ENCODE measurements at regions not wholly inside any gene's neighbourhood (a gene's known extent, or its start where the extent isn't known, plus 50 kb on each side); places are given as distances from the start of the nearest gene placed in this dataset.
"Not testable (repeated sequence)": the region's sequence is repeated elsewhere in the genome, so short reads cannot be mapped to it uniquely, and the experiment has no call there.

GRCh38 chr6:11450037-11450436 lies 87.5 kb upstream of the TMEM170B start:
- no peak for FAIRE-seq

DNA sequence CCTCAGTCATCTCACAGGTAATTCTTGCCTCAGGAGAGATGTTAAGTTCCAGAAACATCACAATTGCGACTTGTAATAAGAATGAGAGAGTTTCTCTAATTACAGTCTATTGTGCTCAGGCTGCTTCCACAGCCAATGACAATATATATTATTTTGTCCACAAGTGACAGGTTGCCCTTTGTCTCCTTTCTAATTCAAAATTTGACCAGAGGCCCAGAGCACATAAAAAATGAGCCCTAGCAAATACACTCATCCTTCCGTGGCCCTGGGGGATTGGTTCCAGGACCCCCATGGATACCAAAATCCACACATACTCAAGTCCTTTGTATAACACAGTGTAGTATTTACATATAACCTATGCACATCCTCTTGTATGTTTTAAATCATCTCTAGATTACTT lies 88.1 kb upstream of the TMEM170B start:
- no peak for FAIRE-seq

DNA sequence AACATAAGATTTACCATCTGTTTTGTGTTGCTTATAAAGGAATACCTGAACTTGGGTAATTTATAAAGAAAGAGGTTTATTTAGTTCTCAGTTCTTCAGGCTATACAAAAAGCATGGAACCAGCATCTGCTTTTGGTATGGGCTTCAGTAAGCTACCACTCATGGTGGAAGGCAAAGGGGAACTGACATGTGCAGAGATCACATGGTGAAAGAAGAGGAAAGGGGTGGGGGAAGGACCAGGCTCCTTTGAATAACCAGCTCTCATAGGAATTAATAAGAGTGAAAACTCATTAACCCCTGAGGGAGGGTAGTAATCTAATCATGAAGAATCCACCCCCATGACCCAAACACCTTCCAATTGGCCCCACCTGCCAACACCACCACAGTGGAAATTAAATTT lies 89.5 kb upstream of the TMEM170B start:
- FAIRE-seq, result no peak

GRCh38 chr6:11447265-11447664 lies 90.3 kb upstream of the TMEM170B start:
- FAIRE-seq, result no peak

DNA sequence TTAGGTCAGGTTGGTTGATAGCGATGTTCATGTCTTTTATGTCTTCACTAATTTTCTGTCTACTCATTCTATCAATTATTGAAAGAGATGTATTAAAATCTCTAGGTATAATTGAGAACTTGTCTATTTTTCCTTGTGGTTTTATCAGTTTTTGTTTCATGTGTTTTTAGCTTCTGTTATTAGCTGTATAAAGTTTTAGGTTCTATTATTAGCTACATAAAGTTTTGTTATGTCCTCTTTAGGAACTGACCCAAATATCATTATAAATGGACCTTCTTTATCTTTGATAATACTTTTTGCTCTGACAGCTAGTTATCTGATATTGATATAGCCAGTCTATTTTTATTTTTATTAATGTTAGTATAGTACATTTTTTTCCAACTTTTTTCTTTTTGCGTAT lies 92.4 kb upstream of the TMEM170B start:
- FAIRE-seq, result peak; percentile 49

DNA sequence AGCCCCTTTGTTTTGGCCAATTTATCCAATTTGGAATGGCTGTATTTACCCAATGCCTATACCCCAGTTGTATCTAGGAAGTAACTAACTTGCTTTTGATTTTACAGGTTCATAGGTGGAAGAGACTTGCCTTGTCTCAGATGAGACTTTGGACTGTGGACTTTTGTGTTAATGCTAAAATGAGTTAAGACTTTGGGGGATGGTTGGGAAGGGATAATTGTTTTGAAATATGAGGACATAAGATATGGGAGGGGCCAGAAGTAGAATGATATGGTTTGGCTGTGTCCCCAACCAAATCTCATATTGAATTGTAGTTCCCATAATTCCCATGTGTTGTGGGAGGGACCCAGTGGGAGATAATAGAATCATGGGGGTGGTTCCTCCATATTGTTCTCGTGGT lies 94.4 kb upstream of the TMEM170B start:
- FAIRE-seq, result not testable (repeated sequence)

GRCh38 chr6:11442495-11442894 lies 95.1 kb upstream of the TMEM170B start:
- no peak for FAIRE-seq

GRCh38 chr6:11439876-11440275 lies 97.7 kb upstream of the TMEM170B start:
- FAIRE-seq, result no peak

GRCh38 chr6:11439017-11439420 lies 98.5 kb upstream of the TMEM170B start:
- FAIRE-seq, result no peak

GRCh38 chr6:11437824-11438459 lies 99.6 kb upstream of the TMEM170B start:
- no peak for FAIRE-seq

- no peak for FAIRE-seq
These were observed 100.9 kb upstream of the TMEM170B start for GRCh38 chr6:11436508-11437096.

GRCh38 chr6:11434565-11435326 lies 102.8 kb upstream of the TMEM170B start:
- FAIRE-seq, result no peak

DNA sequence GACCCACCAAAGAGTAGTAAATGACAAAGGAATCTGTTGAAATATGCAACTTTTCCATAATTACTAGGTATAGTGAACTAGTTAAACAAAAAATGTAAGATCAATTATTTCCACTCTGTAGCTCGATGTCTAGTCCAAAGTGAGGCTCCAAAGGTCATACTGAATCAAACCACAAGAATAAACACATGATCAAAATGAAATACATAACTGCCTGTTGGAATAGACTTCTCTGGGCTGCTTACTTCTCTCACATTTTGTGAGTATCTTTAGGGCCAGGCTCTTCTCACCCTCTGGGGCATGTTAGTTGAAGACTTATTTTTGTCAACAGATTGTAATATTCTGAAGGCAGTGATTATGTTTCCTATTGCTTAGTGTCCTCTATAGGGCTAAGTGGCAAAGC lies 103.7 kb upstream of the TMEM170B start:
- no peak for FAIRE-seq

GRCh38 chr6:11432713-11433450 lies 104.7 kb upstream of the TMEM170B start:
- FAIRE-seq, result no peak

- FAIRE-seq, result no peak
These were observed 105.5 kb upstream of the TMEM170B start for GRCh38 chr6:11432091-11432490.

- FAIRE-seq, result no peak
These were observed 106.1 kb upstream of the TMEM170B start for GRCh38 chr6:11431455-11431937.

DNA sequence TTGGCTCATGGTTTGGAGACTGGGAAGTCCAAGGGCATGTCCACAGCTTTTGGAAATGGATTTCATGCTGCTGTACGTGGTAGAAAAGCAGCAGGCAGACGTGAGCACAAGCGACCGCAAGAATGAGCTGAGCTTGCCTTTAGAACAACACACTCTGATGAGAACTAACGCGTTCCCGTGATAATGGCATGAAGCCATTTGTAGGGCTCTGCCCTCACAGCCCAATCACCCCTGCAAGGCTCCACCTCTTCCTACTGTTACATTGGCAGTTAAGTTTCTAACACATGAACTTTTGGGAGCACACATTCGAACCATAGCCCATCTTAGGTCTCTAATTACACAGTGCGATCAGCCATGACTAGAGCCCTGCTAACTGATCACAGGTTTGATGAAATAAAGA lies 107.5 kb upstream of the TMEM170B start:
- no peak for FAIRE-seq

DNA sequence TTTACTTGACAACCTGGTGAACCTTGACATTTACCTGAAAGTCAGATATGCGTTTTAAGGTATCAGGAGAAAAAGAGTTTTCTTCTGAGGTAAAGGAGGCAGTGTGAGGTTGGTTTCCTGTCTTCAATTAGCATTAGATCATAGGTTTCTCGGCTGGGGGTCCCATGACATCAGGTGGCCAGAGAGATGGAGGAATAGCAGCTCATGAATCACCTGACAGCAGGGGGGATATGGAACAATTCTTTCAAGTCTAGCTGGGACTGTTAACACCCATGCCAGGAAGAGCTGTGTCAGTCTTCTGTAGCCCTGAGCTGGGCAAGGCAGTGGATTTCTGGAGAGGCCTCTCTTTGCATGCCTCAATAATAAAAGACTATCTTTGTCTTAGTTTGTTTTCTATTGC lies 108.0 kb upstream of the TMEM170B start:
- FAIRE-seq, result no peak

DNA sequence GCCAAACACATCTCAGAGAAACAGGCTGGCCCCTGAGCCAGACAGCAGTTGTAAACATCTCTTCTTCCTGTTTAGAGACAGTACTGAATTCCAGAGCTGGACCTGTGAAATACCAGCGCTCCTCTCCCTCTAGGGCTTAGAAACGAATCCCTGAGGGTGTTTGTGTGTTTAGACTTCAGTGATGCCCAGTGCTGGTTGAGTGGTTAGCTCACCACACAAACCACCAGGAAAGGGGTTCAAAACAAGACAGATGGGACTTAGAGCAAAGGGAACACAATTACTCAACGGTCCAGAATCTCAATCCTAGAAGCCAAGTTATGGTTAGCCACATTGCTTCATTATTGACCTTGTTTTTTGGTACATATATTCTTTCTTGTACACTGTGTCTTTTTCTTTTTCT lies 108.7 kb upstream of the TMEM170B start:
- FAIRE-seq, result no peak

- FAIRE-seq, result no peak
These were observed 109.2 kb upstream of the TMEM170B start for GRCh38 chr6:11428371-11428770.

DNA sequence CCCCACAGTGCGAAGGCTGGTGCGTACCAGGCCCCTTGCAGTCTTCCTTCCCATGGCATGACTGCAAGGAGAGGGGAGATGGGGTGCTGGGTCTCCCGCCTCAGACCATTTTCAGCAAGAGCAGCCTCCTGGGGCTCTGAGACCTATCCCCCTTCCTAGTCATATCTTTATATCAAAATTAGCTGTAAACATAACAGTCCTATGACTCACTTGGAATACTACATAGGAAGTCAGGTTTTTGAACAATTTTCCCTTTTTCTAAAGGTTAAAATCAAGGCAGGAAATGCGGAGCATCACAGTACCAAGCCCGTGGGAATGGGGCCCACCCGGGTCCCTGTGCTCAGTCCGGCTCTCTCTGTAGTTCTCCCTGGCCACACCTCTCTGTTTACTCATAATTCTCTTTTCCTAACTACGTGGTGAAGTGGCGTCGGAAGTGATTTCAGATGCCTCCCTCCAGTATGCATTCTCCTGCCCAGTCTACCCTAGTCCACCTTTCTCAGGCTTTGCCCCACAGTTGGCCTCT lies 109.8 kb upstream of the TMEM170B start:
- no peak for FAIRE-seq

- no peak for FAIRE-seq
These were observed 110.3 kb upstream of the TMEM170B start for GRCh38 chr6:11427091-11427722.

GRCh38 chr6:11426571-11426970 lies 111.0 kb upstream of the TMEM170B start:
- no peak for FAIRE-seq
